GM23338 (cell line): ENCODE measurements at regions not wholly inside any gene's neighbourhood (a gene's known extent, or its start where the extent isn't known, plus 50 kb on each side); places are given as distances from the start of the nearest gene placed in this dataset.

ENCODE experiments used
- CREB1 ChIP-seq: fragments of 250-450 bp; sonication (Bioruptor Pico); IDR thresholded peaks from 2 replicates; pipeline ENCODE4 v1.5.0; 2020; ENCODE audit warnings: low read depth, mild to moderate bottlenecking, moderate library complexity
- CTCF ChIP-seq, 2 experiments: fragments of 200-600 bp in 1 of 2; sonication (generic) in 1 of 2; conservative IDR thresholded peaks; 2 replicates each; pipeline versions ENCODE4 v1.5.1 to v1.6.1; 2016 to 2017; ENCODE audit warnings: antibody characterized with exemption in 2 of 2, low read depth in 2 of 2, mild to moderate bottlenecking in 2 of 2, moderate library complexity in 1 of 2
- ETS1 ChIP-seq: IDR thresholded peaks from 2 replicates; pipeline ENCODE4 v1.6.1; 2016; ENCODE audit warnings: antibody characterized with exemption
- EZH2 ChIP-seq: fragments of 200-600 bp; sonication (generic); IDR thresholded peaks from one replicate; pipeline ENCODE4 v1.8.0; 2017; ENCODE audit warnings: antibody characterized with exemption, mild to moderate bottlenecking, low read depth; ENCODE audit not compliant: unreplicated experiment
- EZH2phosphoT487 ChIP-seq: fragments of 200-600 bp; sonication (generic); IDR thresholded peaks from one replicate; pipeline ENCODE4 v1.8.1; 2018; ENCODE audit warnings: antibody characterized with exemption; ENCODE audit not compliant: unreplicated experiment
- JUNB ChIP-seq: IDR thresholded peaks from one replicate; pipeline ENCODE4 v1.6.1; 2016; ENCODE audit warnings: antibody characterized with exemption; ENCODE audit not compliant: unreplicated experiment
- POLR2AphosphoS5 ChIP-seq: IDR thresholded peaks from 2 replicates; pipeline ENCODE4 v1.6.1; 2016; ENCODE audit warnings: antibody characterized with exemption, low read depth
- STAT1 ChIP-seq: IDR thresholded peaks from one replicate; pipeline ENCODE4 v1.6.1; 2016; ENCODE audit warnings: antibody characterized with exemption; ENCODE audit not compliant: unreplicated experiment
- ZNF114 ChIP-seq: fragments of 250-450 bp; sonication (Bioruptor Pico); IDR thresholded peaks from 2 replicates; pipeline ENCODE4 v1.5.0; 2020; ENCODE audit warnings: mild to moderate bottlenecking, moderate library complexity
- ZNF331 ChIP-seq: fragments of 250-450 bp; sonication (Bioruptor Pico); IDR thresholded peaks from 2 replicates; pipeline ENCODE4 v1.5.0; 2020; ENCODE audit warnings: low read depth, mild to moderate bottlenecking, moderate library complexity
- TF ChIP-seq, protein P1 (sequence below): IDR thresholded peaks from one replicate; pipeline ENCODE4 v1.6.1; 2018; ENCODE audit warnings: antibody characterized with exemption; ENCODE audit not compliant: unreplicated experiment

- TF ChIP-seq CTCF (conservative IDR thresholded peaks at IDR 0.05; ENCODE audit: low read depth in 2 of 2) (no peak), EZH2 (no peak), JUNB (no peak), ETS1 (no peak), CREB1 (no peak), POLR2AphosphoS5 (no peak), ZNF114 (CRISPR knock-in tag) (no peak), STAT1 (no peak), EZH2phosphoT487 (no peak), ZNF331 (no peak)
- TF ChIP-seq, protein P1, sequence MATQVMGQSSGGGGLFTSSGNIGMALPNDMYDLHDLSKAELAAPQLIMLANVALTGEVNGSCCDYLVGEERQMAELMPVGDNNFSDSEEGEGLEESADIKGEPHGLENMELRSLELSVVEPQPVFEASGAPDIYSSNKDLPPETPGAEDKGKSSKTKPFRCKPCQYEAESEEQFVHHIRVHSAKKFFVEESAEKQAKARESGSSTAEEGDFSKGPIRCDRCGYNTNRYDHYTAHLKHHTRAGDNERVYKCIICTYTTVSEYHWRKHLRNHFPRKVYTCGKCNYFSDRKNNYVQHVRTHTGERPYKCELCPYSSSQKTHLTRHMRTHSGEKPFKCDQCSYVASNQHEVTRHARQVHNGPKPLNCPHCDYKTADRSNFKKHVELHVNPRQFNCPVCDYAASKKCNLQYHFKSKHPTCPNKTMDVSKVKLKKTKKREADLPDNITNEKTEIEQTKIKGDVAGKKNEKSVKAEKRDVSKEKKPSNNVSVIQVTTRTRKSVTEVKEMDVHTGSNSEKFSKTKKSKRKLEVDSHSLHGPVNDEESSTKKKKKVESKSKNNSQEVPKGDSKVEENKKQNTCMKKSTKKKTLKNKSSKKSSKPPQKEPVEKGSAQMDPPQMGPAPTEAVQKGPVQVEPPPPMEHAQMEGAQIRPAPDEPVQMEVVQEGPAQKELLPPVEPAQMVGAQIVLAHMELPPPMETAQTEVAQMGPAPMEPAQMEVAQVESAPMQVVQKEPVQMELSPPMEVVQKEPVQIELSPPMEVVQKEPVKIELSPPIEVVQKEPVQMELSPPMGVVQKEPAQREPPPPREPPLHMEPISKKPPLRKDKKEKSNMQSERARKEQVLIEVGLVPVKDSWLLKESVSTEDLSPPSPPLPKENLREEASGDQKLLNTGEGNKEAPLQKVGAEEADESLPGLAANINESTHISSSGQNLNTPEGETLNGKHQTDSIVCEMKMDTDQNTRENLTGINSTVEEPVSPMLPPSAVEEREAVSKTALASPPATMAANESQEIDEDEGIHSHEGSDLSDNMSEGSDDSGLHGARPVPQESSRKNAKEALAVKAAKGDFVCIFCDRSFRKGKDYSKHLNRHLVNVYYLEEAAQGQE = no peak
Measured at GRCh38 chr13:53601113-53601512, 572.5 kb downstream of the OLFM4 start.
